GM21825 (cell line): ENCODE measurements at regions not wholly inside any gene's neighbourhood (a gene's known extent, or its start where the extent isn't known, plus 50 kb on each side); places are given as distances from the start of the nearest gene placed in this dataset.
"Not testable (repeated sequence)": the region's sequence is repeated elsewhere in the genome, so short reads cannot be mapped to it uniquely, and the experiment has no call there.

ENCODE experiments used
- ATAC-seq: cut with Tn5 transposase; IDR thresholded peaks from one replicate; pipeline ENCODE4 v1.9.1; 2021; ENCODE audit warnings: mild to moderate bottlenecking, moderate library complexity; ENCODE audit not compliant: unreplicated experiment

DNA sequence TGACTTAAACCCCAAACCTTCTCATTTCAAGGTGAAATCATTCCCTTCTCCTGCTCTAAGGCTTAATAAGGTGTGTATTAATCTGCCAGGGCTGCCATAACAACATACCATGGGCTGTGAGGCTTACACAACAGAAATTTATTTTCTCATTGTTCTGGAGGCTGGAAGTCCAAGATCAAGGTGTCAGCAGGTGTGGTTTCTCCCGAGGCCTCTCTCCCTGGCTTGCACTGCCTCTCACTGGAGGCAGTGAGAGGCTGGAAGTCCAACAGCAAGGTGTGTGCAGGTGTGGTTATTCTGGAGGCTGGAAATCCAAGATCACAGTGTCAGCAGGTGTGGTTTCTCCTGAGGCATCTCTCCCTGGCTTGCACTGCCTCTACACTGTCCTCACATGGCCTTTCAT, 280.3 kb upstream of the TUT7 start:
- no peak for ATAC-seq

DNA sequence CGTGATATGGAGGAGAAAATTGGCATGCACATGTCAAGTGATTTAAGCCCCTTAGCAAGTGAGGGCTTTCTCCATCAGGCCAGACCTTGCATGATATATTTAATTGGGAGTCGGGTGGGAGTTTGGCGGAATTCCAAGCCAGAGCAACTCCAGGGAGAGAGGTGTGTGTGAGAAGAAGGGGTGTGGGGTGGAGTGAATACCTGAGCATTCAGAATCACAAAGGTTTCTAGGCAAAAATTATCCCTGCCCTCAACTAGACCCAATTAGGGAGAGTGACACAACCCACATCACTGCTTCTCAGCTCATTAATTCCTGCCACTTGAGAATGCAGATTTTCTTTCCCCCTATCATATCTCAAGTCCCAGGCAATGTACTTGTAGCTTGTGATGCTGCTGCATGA, 279.7 kb upstream of the TUT7 start:
- no peak for ATAC-seq

DNA sequence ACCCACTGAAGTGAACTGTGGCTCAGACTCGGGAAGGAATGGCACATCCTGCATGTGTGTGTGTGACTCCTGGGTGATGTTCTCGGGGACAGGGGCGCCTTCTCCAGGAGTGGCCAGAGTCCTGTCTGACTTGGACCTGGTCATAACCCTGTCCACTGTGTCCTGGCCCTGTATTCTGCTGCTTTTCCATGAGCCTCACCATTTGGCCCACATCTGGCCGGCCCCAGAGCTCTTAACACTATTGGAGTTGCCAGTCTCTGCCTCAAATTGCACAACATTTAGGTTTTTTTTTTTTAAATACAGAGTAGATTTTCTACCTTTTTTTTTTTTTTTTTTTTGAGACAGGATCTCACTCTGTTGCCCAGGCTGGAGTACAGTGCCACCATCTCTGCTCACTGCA, 278.3 kb upstream of the TUT7 start:
- ATAC-seq, result no peak

DNA sequence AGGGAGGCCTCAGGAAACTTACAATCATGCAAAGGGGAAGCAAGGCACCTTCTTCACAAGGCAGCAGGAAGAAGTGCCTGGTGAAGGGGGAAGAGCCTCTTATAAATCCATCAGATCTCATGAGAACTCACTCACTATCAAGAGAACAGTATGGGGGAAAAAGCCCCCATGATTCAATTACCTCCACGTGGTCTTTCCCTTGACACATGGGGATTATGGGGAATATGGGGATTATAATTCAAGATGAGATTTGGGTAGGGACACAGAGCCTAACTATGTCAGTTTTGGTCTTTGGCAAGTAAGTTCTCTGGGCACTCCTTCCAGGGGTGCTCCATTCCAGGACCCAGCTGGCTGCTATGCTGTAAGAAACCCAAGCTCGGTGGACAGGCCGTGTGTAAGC, 275.3 kb upstream of the TUT7 start:
- no peak for ATAC-seq

DNA sequence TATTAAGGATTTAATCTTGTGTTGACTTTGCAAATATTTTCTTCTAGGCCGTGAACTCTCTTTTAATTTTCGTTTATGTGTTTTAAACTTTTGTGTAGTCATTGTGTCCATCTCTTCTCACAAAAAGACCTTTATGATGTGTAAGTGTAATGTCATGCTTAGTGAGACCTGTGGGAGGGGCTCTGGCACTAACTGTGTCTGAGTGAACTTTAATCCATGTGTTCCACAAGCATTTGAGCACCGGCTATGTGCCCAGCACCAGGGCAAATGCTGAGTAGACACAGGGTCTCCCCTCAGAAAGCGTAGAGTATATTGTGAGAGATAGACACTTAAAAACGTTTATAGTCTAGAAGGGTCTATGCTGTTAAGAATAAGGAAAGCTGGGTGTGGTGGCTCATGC, 272.6 kb upstream of the TUT7 start:
- ATAC-seq, result no peak

DNA sequence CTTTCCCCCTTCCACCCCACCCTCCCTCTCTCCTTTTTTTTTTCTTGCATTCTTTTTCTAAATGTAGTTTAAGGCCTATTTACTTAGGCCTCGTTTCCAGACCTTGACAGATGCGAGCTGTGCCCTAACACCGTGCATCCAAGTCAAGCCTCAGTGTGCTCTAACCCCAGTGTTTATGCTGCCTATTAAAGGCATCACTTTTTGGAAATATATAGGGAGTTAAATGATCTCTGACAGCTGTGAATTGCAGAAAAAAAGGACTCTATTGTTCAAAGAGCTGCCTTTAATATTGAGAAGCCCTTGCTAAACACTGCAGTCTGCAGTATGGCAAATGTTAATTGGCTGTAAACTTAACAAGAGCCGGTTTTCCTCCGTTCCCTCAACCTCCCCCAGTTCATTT, 270.4 kb upstream of the TUT7 start:
- no peak for ATAC-seq

DNA sequence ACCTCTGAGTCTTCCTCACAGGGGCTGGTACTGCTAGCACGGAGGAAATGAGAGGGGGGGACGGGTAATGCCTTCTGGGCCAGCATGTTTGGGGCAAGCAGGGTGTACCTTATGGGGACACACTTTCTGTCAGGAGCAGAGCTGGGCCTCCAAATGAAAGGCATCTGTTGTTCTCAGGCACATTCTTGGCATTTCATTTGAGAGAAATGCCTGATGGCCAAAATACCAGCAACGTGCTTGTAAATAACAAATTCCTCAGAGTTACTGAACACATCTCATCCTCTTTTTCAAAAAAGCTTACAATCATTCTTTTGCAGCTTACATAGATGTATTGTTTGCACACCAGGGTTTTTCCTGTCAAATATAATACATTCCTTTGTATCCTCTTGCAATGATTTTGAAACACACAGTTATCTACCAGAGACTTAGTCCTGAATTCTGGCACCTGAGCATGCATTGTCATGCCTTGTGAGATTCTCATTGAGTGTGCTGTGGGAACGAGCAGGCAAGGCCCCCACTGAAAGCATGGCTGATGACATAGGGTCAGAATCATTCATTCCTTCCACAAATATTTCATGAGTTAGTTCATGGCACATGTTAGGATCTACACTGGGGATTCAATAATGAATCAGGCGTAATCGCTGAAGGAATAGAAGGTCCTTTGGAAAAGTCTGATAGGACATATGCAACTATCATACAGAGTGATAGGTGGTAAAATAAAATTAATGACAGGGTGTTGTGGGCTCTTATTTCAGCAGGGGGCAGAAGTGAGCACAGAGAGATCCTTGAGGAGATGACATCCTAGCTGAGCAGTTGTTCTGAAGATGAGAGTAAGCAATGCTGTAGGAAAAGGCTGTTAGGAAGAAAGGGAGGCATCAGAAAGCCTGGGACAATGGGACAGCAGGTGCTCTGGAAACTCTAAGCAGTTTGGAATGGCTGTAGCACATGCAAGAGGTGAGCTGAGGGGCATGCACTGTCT, 260.9 kb upstream of the TUT7 start:
- no peak for ATAC-seq

DNA sequence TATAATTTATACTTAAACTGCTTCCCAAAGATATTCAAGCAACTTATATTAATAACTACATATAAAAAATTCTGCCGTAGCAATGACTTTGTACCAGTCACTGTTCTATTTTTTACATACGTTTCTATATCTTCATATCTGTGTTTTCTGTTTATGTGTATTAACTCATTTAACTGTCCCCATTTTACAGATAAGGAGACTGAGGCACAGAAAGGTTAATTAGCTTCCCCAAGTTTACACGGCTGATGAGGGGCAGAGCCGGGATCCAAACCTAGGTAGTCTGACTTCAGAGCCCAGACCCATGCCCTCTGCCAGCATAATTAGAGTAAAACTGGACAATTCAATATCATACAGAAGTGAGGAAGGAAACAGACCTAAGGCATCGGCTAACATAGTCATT, 259.7 kb upstream of the TUT7 start:
- ATAC-seq, result no peak

DNA sequence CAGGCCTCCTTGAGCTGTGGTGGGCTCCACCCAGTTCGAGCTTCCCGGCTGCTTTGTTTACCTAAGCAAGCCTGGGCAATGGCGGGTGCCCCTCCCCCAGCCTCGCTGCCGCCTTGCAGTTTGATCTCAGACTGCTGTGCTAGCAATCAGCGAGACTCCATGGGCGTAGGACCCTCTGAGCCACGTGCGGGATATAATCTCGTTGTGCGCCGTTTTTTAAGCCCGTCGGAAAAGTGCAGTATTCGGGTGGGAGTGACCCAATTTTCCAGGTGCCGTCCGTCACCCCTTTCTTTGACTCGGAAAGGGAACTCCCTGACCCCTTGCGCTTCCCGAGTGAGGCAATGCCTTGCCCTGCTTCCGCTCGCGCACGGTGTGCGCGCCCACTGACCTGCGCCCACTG, 257.3 kb upstream of the TUT7 start:
- not testable (repeated sequence) for ATAC-seq

DNA sequence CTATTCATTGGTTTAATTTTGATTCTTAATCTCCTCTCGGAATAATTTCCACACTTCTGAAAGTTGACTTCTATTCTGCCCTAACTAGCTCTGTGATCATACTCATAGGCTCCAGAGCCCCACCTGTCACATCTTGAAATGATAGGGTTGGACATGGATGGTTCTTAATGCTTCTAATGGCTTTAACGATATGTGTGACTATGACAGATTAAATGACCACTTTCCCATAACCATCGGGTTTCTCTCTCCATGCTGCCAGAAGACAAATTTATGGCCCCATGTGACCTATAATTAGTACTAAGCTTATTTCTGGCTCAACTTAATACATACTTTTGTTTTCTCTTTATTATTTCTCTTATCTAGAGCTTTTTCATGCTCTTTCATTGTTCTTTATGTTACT, 251.1 kb upstream of the TUT7 start:
- ATAC-seq, result no peak

DNA sequence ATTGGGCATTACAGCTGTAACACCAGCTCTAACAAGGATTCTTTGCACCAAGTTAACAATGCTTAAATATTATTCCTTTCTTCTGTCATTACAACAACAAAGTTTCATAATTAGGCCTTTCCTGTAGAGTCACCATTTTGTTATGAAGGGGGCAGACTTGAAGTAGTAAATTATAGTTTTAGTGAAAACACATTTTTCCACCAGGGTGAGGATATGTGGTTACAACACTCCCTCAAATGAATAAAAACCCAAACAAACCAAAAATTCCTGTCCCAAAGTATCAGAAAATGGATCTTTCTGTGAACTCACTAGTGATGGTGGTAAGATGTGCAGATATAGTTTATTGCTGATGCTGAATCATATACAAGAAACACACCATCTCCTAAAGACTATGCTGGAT, 250.5 kb upstream of the TUT7 start:
- no peak for ATAC-seq

DNA sequence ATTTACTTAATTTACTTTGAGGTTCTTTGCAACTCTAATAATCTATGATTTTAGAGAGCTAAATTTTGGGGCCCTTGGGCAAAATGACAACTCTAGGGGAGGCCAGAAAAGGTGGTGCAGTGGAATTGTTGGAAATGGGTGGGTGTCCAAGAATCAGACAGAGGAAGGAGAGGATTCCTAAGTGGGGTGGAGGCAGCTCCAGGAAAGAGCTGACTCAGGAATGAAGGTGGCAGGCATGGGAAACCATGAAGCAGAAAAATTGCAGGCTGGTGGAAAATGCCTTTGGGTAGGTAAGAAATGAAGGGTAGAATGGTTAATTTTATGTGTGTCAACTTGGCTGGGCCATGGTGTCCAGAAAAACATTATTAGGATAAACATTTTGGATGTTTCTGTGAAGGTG, 248.5 kb upstream of the TUT7 start:
- ATAC-seq, result no peak

DNA sequence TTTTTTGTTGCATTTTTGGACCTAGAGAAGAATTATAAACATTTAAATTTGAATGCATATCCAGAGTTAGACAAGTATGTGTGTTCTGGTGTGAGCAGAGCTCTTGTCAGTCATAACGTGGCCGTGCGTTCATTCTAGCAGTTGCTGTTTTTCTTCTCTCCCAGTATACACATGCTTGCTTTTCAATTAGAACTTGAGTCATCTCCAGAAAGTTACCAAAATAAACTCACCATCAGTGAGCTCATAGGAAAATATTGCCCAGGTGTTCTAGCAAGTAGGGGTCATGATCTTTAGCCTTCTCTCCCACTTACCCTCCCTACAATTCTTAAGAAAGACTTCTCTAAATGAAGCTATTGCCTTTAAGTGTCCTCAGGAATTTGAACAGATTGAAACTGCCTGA, 247.5 kb upstream of the TUT7 start:
- ATAC-seq, result no peak

DNA sequence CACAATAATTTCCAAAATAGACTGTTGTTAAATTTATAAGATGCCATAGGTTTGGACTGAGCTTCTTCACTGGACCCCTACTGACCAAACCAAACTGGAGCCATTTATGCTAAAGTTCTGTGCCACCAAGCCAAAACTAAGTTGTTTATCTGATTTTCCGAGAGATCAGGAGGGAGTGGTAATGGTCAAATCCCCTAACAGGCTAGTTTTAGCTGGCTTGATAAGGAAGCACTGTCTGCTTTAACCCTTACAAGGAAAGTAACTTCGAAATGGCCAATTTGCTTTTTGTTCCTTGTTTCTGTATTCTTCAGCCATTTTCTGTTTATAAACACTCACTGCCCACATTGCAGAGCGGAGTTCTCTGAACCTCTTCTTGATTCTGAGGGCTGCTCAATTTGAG, 246.8 kb upstream of the TUT7 start:
- ATAC-seq, result no peak

DNA sequence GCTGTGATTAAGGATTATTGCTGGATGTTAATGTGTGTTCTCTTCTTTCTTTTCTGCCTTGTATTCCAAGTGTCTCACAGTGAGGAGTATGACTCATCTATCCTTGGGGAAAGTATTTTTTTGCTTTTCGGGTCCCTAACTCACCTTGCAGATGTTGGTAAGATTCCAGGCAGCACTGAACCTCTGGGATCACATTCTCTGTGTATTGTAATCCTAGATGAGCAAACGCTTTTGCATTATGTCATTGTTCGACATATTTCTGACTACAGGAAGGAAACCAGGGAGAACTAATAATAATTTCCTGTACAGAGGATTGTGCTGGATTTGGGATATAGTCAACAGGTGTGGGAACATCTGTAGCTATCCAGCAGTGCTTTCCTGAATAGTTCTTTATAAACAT, 246.1 kb upstream of the TUT7 start:
- no peak for ATAC-seq

DNA sequence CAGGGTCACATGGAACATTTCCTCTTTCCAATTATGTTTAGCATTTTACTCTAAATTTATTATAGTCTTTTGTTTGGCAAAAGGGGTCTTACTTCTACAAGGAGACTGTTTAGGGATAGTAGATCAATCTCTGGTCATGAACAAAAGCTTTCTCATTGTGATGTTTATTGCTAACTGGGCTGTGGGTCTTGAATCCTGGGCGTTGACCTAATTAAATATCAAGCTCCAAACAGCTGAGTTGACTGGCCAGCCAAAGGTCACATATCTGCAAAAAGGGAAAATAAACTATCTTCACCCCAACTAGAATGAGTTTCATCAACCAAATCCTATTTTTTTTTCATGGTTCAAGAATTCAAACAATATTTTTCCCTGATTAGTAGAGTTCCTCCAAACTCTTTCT, 245.4 kb upstream of the TUT7 start:
- no peak for ATAC-seq

DNA sequence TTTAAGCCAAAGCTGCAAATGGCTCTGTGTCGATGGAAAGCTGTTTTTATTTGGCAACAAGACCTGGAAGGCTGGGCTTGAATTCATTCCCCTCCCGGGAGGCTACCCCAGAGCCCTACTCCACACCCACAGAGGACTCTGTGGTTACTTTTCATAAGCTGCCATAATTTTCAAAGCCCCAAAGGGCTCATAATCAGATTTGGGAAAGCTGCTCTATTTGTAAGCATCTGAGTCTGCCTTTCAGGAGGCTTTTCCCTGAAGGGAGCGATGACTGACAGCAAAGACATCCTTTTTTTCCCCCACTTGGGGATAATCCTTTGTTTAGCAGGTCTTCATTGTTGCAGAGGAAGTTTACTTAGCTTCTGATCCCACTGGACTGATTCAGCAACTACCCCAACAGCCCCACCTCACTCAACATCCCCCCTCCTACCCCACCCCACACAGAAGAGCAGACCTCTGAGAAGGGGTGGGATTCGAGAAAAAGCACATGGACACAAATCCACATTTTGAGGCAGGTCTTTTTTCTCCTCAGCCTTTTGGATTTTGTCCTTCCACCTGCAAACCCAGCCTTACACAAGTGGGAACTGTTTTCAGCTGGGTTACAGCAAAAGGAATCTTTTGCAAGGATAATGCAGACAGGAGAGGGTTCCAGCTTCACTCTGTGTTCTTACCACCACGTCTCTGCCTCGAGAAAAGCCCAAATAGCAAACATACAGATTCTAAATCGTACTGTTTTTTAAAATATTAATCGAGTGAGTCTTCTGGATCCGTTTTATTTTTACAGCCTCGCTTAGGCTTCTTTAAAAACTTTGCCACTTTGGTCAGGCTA, 244.4 kb upstream of the TUT7 start:
- no peak for ATAC-seq

DNA sequence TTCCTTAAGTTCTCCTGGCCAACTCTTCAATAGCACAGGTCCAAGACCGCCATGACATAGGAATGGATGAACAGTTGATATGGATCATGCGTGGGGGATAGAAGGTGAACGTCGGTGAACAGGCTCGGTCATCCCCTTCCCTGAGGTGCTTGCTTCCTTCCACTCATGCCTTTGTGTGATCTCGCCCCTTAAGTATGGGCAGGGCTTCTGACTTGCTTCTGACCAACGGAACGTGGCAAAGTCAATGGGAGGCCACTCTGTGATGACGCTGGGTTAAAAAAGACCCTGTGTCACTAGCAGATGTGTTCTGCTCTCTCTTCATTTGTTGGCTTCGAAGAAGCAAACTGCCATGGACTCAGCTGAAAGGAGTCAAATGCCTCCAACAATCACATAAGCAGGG, 240.5 kb upstream of the TUT7 start:
- ATAC-seq, result no peak

DNA sequence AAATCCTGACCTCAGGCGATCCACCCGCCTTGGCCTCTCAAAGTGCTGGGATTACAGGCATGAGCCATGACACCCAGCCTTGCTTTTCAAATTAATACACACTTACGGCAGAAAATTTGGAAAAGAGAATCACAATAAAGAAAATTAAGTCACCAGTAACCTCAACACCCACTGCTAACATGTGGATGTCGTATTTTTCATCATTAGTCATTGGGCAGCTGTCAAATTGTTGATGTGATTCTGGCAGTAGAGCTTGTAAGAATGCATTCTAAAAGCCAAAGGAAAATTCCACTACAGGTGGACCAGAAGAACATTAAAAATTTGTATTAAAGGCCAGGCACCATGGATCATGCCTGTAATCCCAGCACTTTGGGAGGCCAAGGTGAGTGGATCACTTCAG, 237.3 kb upstream of the TUT7 start:
- no peak for ATAC-seq

DNA sequence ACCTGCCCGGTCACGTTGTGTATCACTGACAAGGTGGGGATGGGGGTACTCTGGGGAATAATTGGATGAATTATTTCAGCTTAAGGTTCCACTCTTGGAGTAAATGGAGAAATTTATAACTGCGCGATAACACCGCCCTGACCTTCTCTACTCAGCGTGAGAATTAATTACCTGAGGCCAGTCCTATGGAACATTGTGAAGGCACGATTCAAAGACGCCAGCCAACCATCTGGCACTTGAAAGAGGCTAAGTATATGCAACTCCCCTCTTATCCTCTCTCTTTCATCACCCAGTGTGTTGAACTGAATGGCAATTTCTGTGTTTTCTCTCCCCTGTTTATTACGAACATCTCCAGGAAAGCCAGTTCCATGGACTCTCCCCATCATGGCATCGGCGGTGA, 235.5 kb upstream of the TUT7 start:
- no peak for ATAC-seq

DNA sequence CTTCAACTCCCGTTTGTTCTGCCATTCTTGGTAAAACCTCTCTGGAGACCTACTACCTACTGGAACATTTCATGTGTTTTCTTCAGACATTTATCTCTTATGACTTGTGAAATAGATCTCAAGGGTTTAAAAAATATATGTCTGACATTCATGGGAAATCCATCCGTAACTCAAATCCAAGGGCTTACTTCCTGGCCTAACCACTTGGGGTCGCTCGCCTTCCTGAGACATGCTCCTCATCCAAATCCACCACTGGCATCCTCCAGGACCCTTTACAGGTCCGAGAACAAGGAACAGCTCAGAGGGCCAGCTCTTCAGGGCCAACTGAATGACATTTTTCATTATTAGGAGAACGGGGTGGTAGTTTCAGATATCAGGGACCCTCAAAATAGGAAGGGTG, 235.1 kb upstream of the TUT7 start:
- ATAC-seq, result no peak

DNA sequence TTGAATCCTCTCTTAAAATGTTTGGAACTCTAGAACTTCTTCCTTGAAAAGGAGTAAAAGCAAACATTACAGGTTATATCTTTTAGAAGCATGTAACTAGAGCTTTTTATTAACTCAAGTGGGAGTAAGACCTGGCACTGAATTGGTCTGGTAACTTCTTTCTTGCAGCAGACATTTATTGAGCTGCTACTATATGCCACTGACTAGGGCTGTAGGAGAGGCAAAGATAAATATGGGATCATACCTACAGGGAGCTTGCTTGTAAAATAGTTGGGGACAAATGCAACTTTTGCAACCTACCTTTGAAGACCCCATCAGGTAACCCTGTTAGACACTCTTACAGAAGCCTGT, 231.9 kb upstream of the TUT7 start:
- no peak for ATAC-seq
